SW480 (cell line): ENCODE measurements at regions not wholly inside any gene's neighbourhood (a gene's known extent, or its start where the extent isn't known, plus 50 kb on each side); places are given as distances from the start of the nearest gene placed in this dataset.

Experiments
- DNase-seq: peaks from one replicate; pipeline ENCODE4 v3.0.0-alpha.2; 2016; ENCODE audit warnings: low spot score

GRCh38 chr9:84586662-84587061, 82.9 kb upstream of the NTRK2 start:
- DNase-seq = no peak

- DNase-seq = no peak
Measured at GRCh38 chr9:84587153-84587552, 82.4 kb upstream of the NTRK2 start.

DNA sequence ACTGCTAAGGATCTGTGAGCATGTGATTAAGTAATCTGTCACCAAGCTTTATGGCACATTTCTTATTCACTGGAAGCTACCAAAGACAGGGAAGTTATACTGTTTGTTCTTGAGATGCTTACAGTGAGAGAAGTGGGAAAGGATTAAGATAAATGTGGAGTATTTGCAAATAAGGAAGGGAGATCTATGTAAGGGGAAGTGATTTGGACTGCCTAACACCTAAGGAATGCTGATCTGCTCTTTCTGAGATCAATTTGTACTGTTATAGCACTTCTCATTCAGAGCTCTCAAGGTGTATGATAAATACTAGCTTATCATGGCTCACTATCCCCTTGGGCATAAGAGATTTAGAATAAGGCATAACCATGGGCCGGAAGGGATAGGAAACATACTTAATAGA, 80.0 kb upstream of the NTRK2 start:
- DNase-seq = no peak

- no peak for DNase-seq
Measured at GRCh38 chr9:84590706-84591105, 78.8 kb upstream of the NTRK2 start.

GRCh38 chr9:84592918-84593317, 76.6 kb upstream of the NTRK2 start:
- peak; percentile 35 for DNase-seq

DNA sequence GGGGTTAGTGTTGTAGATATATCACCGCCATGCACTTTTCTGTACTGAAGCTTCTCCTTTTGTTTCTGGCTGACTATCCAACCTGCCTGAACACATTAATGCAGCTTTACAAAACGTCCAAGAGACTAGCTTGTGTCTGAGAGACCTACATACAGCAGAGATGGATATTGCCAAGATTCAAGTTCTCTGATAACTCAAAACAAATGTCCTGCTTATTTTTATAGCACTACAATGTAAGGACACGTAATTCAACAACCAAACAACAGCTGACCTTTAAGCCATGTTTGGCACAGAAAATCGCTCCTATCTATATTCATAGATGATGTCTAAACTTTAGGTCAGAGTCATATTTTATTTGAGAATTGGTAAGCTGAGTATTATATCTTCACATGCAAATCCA, 76.2 kb upstream of the NTRK2 start:
- no peak for DNase-seq

DNA sequence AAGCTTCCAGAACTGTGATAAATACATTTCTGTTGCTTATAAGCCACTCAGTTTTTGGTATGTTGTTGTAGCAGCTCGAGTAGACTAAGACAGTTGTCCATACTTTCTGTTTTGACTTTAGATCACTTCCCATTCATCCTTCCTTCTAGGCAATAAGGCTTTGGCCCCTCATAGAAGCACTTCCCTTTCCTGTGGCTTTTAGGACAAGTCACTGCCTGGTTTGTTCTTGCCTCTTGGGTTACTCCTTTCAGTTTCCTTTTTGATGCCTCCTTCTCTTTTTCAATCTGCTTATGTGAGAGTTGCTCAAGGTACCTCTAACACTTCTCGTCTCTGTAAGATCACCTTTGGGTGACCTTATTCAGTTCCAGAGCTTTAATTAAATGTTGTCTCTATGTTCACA, 72.4 kb upstream of the NTRK2 start:
- DNase-seq = no peak

- no peak for DNase-seq
Measured at GRCh38 chr9:84598921-84599636, 70.5 kb upstream of the NTRK2 start.

DNA sequence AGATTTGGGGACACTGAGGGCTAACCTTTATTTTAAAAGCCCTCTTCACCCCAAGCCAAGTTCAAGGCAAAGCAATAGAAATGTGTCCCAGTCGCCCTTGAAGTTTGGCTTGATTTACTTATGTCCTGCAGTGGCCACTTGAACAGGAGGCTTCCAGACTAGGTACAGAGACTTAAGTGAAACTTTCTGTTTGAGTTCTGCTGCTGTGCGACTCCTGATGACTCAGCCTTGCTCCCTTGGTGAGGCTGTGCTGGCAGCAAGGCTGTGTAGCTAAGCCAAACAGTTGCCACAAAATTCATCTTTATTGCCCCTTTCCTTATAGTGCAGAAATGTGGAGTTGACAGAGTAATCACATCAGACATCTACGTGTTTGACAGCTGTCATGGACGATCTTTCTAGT, 68.8 kb upstream of the NTRK2 start:
- no peak for DNase-seq

DNA sequence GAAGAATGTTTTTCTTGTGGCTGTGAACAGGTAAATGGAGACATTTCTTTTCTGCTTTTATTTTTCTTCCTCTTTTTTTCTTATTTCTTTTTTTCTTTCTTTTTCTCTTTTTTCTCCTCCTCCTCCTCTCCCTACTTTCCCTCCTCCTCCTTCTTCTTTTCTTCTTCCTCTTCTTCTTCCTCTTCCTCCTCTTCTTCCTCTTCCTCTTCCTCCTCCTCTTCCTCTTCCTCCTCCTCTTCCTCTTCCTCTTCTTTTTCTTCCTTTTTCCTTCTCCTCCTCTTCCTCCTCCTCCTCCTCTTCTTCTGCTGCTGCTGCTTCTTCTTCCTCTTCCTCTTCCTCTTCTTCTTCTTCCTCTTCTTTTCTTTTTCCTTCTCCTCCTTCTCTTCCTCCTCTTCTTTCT, 65.3 kb upstream of the NTRK2 start:
- no peak for DNase-seq

GRCh38 chr9:84609779-84610178, 59.8 kb upstream of the NTRK2 start:
- no peak for DNase-seq

GRCh38 chr9:84613431-84613830, 56.1 kb upstream of the NTRK2 start:
- no peak for DNase-seq

DNA sequence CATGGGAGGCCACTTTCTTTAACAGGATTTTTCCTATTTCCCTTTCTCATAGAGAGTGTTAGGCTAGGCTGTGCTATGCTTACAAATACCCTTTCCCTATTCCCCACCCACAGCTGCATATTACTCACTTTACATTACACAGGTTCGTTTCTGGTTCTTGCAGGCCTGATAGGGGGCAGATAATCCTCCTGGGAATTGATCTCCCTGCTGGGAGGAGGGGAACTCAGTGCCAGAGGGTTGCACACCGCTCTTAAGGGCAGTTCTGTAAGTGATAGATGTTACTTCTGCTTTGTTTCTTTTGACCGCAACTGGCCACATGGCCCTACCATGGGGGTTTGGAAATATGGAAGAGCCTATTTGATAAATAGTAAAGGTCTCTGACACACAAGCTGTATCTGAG, 54.0 kb upstream of the NTRK2 start:
- no peak for DNase-seq

- DNase-seq = no peak
Measured at GRCh38 chr9:84617411-84618029, 52.0 kb upstream of the NTRK2 start.
